Stimulated activated naive CD4-positive, alpha-beta T cell (primary cell): ENCODE measurements at regions not wholly inside any gene's neighbourhood (a gene's known extent, or its start where the extent isn't known, plus 50 kb on each side); places are given as distances from the start of the nearest gene placed in this dataset.
"Not testable (repeated sequence)": the region's sequence is repeated elsewhere in the genome, so short reads cannot be mapped to it uniquely, and the experiment has no call there.

Experiments
- DNase-seq, 6 experiments: peaks; one replicate each; lab custom pipeline; 2025; lab: John Stamatoyannopoulos, UW

DNA sequence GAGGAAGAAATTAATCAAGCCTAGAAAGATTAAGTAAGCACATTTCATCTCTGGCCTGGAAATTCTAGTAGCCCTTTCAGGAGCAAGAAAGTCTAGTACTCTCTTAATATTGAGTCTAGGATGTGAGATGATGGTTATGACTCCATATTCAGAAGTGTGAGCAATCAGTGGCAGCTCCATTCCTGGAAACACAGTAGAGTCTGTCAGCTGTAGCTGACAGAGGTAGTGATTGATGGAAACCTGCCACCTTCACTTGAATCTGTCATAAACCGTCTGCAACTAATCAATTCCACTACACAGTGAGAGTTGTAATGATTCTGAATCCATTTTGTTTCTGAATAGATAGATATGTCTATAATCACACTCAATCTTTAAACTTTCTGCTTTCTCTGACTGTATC lies 635.1 kb downstream of the IRS1 start:
- DNase-seq, result no peak

DNA sequence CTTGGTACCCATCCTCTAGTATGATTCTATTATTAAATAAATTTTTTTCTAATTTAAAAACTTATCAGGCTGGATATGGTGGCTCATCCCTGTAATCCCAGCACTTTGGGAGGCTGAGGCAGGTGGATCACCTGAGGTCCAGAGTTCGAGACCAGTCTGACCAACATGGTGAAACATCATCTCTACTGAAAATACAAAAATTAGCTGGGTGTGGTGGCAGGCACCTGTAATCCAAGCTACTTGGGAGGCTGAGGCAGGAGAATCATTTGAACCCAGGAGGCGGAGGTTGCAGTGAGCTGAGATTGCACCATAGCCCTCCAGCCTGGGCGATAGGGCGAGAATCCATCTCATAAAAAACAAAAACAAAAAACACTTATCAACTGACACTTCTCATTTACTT lies 639.0 kb downstream of the IRS1 start:
- DNase-seq, result not testable (repeated sequence)

- no peak for DNase-seq
Measured at GRCh38 chr2:226159875-226160479, 639.6 kb downstream of the IRS1 start.

GRCh38 chr2:226158940-226159339 lies 640.7 kb downstream of the IRS1 start:
- no peak for DNase-seq

DNA sequence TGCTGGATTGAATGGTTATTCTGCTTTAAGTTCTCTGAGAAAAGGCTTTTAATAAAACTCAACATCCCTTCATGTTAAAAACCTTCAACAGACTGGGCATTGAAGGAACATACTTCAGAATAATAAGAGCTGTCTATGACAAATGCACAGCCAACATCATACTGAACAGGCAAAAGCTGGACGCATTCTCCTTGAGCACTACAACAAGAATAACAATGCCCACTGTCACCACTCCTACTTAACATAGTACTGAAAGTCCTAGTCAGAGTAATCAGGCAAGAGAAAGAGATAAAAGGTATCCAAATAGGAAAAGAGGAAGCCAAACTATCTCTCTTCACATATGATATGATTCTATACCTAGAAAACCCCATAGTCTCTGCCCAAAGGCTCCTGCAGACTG lies 641.4 kb downstream of the IRS1 start:
- DNase-seq, result no peak

DNA sequence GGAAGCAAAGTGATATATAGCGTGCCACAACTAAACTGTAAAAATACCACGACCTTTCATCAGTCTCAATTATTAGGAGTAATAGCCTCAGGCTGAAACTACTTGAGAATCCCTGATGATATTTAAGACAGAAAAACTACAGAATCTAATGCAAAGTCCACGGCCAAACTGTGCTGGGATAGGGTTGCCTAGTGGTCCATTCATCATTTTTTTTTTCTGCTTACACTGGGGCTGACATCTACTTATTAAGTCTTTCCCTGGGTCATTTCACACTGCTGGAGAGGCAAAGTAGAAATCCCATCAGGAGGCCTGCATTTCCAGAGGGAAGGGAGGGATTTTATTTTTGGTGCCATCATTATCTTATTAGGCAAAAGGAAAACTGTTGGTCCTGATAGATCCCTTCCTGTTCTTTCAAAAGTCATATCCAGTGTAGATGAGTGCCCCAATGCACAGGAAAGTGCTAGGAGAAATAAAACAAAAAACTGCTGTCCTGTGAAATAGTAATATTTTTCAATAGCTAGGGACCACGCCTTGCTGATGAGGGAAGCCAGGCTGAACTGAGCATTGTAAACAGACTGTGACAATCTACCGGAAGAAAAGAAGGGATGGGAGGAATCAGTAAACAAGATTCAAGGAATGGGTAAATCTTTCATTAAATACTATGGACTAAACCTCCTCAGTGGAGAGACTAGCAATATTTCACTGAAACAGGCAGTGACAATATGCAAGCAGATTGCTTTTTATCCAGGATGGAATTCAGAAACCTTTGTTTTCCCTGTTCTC lies 644.3 kb downstream of the IRS1 start:
- no peak for DNase-seq

GRCh38 chr2:226154610-226155009 lies 645.0 kb downstream of the IRS1 start:
- no peak for DNase-seq

DNA sequence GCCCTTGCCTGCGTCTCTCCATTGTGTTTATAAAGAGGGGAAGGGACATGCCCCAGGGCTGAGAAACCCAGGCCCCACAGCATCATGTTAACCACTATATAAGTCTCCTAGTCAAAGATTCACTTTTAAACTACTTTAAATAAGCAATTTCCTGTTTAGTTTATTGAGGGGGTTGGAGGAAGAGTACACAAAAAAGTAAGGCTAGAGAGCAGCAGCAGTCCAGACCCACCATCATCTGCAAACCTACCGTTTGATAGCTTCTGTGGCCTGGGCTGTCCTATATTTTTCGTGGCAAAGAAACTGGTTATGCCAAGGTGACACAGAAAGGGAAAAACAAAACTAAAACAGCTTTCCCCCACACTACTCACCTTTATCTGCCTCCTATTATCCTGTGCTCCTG lies 646.1 kb downstream of the IRS1 start:
- no peak for DNase-seq

DNA sequence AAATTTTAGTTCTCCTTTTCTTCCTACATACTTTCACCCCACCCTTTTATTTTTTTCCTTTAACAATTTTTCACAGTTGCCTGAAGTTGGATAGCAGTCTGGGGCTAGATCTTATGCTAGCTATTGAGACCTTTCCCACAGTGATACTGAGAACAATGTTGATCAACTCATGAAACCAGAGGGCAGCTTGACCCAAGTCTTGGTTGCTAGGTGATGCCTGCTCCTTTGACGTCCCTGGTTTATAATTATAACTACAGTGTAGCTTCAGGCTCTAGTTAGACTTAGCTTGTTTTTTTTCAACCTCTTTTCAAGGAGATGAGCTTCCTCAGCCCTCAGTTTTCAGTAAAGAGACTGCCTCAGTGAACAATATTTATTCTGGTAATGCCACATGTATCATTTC lies 648.5 kb downstream of the IRS1 start:
- DNase-seq, result no peak

- no peak for DNase-seq
Measured at GRCh38 chr2:226143091-226143490, 656.5 kb downstream of the IRS1 start.

- DNase-seq, result no peak
Measured at GRCh38 chr2:226142463-226142862, 657.2 kb downstream of the IRS1 start.

GRCh38 chr2:226140594-226140993 lies 659.0 kb downstream of the IRS1 start:
- no peak for DNase-seq

DNA sequence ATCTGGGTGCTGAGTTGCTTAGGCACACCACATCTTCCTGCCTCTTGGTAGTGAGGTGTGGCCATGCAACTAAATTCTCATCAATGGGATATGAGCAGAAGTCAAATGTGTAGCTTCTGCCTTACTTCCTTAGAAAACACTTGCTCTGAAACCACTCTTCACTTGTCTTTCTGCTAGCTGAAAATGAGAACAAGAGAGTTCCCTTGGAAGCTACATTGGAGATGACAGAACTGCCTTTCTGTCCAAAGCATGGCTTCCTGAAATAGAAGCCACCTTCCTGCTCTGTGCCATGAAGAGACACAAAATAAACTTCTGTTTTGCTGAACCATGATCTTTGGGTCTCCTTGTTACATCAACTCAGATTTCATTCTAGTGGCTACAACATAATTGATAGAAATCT lies 659.9 kb downstream of the IRS1 start:
- DNase-seq, result no peak

GRCh38 chr2:226137201-226137811 lies 662.3 kb downstream of the IRS1 start:
- no peak for DNase-seq

DNA sequence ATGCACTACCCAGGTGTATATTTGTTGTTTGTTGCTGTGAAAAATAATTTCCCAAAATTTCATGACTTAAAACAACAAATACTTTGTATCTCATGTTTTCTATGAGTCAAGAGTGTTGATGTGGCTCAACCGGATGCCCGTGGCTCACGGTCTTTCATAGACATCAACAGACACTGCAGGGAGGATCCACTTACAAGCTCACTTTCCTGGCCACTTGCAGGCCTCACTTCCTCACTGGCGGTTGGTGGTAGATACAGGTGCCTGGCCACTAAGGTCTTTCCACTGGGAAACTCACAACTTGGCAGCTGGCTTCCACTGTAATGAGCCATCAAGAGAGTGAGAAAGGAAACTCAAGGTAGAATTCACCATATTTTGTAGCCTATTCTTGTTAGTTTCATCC lies 662.9 kb downstream of the IRS1 start:
- no peak for DNase-seq

DNA sequence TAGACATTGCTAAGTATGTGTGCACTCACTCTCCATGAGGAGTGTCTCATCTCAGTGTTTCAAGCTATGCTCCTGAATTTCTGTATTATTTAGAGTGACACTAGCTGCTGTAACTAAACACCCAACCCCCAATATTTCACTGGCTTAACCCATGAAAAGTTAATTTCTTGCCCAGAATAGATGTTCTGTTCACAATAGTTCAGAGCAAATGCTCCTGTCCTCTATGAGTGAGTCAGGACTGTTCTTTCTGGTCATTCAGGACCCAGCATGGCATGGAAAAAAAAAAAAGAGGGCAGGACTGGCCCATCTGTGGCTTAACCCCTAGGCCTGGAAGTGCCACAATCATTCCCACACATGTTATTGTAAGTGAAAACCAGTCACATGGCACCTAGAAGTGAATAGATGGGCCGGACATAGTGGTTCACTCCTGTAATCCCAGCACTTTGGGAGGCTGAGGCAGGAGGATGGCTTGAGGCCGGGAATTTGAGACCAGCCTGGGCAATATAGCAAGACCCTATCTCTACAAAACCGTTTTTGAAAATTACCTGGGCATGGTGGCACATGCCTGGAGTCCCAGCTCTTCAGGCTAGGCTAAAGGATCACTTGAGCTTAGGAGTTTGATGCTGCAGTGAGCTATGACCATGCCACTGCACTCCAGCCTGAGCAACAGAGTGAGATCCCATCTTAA lies 663.6 kb downstream of the IRS1 start:
- no peak for DNase-seq

DNA sequence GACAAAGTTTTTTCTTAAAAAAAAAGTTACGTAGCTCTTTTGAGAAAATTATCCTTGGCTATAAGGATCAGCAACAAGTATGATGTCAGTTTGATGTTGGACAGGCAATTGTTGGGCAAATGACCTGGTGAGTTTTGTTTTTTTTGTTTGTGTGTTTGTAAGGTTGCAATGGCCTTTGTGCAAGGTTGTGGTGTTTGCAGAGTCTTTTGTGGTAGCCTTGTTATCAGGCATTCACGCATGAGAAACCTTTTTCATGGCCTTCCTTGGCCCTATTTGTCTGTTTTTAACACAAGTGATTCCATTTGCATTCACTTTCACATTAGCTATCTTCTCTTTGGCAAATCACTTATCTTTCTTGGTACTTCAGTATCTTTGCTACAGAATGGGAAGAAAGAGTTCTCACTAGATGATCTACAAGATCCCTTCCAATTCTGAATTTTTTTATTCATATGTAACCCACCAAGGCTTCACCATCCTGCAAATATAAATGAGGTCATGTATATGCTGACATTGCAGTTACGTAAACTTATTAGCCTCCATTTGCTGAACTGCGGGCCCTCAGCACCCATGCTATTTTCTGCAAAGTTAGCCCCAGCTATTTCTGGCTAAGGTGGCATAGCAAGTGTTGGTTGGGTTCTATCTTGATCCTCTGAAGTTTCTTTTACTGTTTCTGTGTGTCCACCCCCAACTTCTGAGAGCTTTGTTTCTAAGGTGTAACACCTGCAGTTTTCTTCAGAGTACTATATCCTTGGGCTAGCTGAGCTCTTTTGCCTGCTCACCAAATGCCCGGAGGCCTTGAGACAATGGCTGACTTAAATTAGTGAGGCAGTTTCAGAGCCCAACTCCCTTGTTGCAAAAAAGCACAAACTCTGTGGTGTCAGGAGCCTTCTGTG lies 667.1 kb downstream of the IRS1 start:
- DNase-seq, result no peak

DNA sequence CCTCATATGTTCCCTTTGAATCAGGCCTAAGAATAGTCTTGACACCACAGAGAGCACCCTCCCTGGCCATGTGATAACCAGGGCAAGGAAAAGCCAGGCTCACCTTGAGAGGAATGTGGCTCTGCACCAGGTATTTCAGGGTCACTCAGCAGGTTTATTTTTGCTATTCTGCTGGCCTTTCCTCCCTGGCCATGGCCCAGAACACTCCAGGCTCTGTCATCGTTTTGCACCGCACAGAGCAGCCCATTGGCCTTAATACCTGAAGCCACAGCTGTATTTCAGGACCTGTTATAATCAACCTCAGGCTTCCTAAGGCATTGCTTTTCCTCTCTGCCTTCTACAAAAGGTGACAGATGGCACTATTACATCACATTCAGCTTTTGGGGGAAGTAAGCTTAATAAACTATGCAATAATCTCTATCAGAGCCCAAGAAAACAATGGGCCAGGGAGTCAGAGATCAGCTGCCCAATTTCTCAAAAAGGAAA lies 668.3 kb downstream of the IRS1 start:
- no peak for DNase-seq

- DNase-seq, result no peak
Measured at GRCh38 chr2:226130192-226130591, 669.4 kb downstream of the IRS1 start.

- no peak for DNase-seq
Measured at GRCh38 chr2:226127682-226128081, 671.9 kb downstream of the IRS1 start.

DNA sequence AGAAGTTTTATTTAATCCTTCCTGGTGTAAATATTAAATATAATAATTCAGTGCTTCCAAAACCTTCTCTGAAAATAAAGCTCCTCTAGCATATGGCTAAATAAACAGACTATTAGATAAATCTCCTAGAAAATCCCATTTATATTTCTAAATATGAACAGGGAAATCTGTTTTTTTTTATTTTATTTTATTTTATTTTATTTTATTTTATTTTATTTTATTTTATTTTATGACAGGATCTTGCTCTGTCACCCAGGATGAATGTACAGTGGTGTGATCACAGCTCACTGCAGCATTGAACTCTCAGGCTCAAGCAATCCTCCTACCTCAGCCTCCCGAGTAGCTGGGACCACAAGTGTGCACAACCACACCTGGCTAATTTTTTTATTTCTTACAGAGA lies 673.5 kb downstream of the IRS1 start:
- no peak for DNase-seq
